Neuronal stem cell (in vitro differentiated cells): ENCODE measurements at regions not wholly inside any gene's neighbourhood (a gene's known extent, or its start where the extent isn't known, plus 50 kb on each side); places are given as distances from the start of the nearest gene placed in this dataset.

Experiments used
- DNase-seq: peaks from one replicate; pipeline ENCODE4 v3.0.0-alpha.2; 2013; ENCODE audit warnings: low spot score
- H2AFZ ChIP-seq: one replicate; pipeline ENCODE4 v1.6.1; 2013; ENCODE audit warnings: mild to moderate bottlenecking, low read length, inconsistent platforms
- H2AK5ac ChIP-seq: 2 replicates; pipeline ENCODE4 v1.6.1; 2013; ENCODE audit warnings: low read depth, mild to moderate bottlenecking, inconsistent platforms, low read length, moderate library complexity, mixed read lengths
- H2BK120ac ChIP-seq: 2 replicates; pipeline ENCODE4 v1.6.1; 2013; ENCODE audit warnings: low read depth, mild to moderate bottlenecking, inconsistent platforms, low read length, moderate library complexity, mixed read lengths
- H2BK12ac ChIP-seq: one replicate; pipeline ENCODE4 v1.6.1; 2013; ENCODE audit warnings: low read length, inconsistent platforms
- H2BK15ac ChIP-seq: 2 replicates; pipeline ENCODE4 v1.6.1; 2013; ENCODE audit warnings: mild to moderate bottlenecking, low read length, inconsistent platforms, mixed read lengths
- H2BK5ac ChIP-seq: one replicate; pipeline ENCODE4 v1.6.1; 2013; ENCODE audit warnings: inconsistent platforms, mild to moderate bottlenecking, low read length, moderate library complexity
- H3K14ac ChIP-seq: one replicate; pipeline ENCODE4 v1.6.1; 2013; ENCODE audit warnings: low read length, inconsistent platforms
- H3K18ac ChIP-seq: 2 replicates; pipeline ENCODE4 v1.6.1; 2013; ENCODE audit warnings: low read length, inconsistent platforms
- H3K23ac ChIP-seq: 2 replicates; pipeline ENCODE4 v1.6.1; 2013; ENCODE audit warnings: low read depth, mild to moderate bottlenecking, mixed read lengths, low read length, inconsistent platforms; ENCODE audit not compliant: poor library complexity
- H3K27ac ChIP-seq: replicated peaks from 3 replicates; pipeline ENCODE4 v1.5.1; 2013; ENCODE audit warnings: low read length, inconsistent platforms
- H3K27me3 ChIP-seq, 3 experiments: 2 replicates each; pipeline ENCODE4 v1.6.1; 2013; ENCODE audit warnings: low read length in 3 of 3, mild to moderate bottlenecking in 2 of 3, inconsistent platforms in 1 of 3, low read depth in 1 of 3, mixed read lengths in 1 of 3, moderate library complexity in 1 of 3; ENCODE audit not compliant: control insufficient read depth in 3 of 3, insufficient read depth in 3 of 3
- H3K36me3 ChIP-seq, 2 donors: replicated peaks in 1 of 2; 2 replicates each; pipeline ENCODE4 v1.6.1; 2013; ENCODE audit warnings: low read length in 2 of 2; ENCODE audit not compliant: control insufficient read depth in 2 of 2, insufficient read depth in 2 of 2
- H3K4ac ChIP-seq: 2 replicates; pipeline ENCODE4 v1.6.1; 2013; ENCODE audit warnings: inconsistent platforms, mild to moderate bottlenecking, low read length, moderate library complexity
- H3K4me1 ChIP-seq, 2 donors: 1 replicate in 1 of 2; 2 replicates in 1 of 2; pipeline ENCODE4 v1.6.1; 2013; ENCODE audit warnings: low read length in 2 of 2, low read depth in 1 of 2; ENCODE audit not compliant: control insufficient read depth in 2 of 2, insufficient read depth in 1 of 2
- H3K4me2 ChIP-seq: one replicate; pipeline ENCODE4 v1.6.1; 2013; ENCODE audit warnings: mild to moderate bottlenecking, low read length, inconsistent platforms; ENCODE audit not compliant: insufficient read depth, poor library complexity, severe bottlenecking
- H3K4me3 ChIP-seq, 2 donors: 2 replicates each; pipeline ENCODE4 v1.5.1; 2013; ENCODE audit warnings: low read length in 2 of 2, mild to moderate bottlenecking in 2 of 2, inconsistent platforms in 1 of 2, moderate library complexity in 1 of 2
- H3K79me1 ChIP-seq: one replicate; pipeline ENCODE4 v1.6.1; 2013; ENCODE audit warnings: low read depth, mild to moderate bottlenecking, inconsistent platforms, low read length, moderate library complexity
- H3K9ac ChIP-seq: one replicate; pipeline ENCODE4 v1.6.1; 2013; ENCODE audit warnings: mild to moderate bottlenecking, low read depth, low read length, inconsistent platforms; ENCODE audit not compliant: poor library complexity
- H3K9me3 ChIP-seq, 2 donors: replicated peaks in 1 of 2; 2 replicates each; pipeline versions ENCODE3 to v1.6.1; 2013; ENCODE audit warnings: low read length in 2 of 2, mild to moderate bottlenecking in 2 of 2, inconsistent platforms in 1 of 2, low read depth in 1 of 2, mixed read lengths in 1 of 2, moderate library complexity in 1 of 2; ENCODE audit not compliant: control insufficient read depth in 2 of 2, insufficient read depth in 1 of 2
- H4K8ac ChIP-seq: one replicate; pipeline ENCODE4 v1.6.1; 2013; ENCODE audit warnings: low read depth, mild to moderate bottlenecking, inconsistent platforms, low read length, moderate library complexity
- H4K91ac ChIP-seq: one replicate; pipeline ENCODE4 v1.6.1; 2013; ENCODE audit warnings: low read length, low read depth, mild to moderate bottlenecking, inconsistent platforms; ENCODE audit not compliant: poor library complexity
- WGBS, 2 donors: extraction: QIAGEN DNeasy Blood & Tissue Kit; methylation state at CpG; one replicate each; pipeline ENCODE4 v1.1.7; 2013; ENCODE audit warnings: missing lambda C conversion rate in 2 of 2, mixed read lengths in 1 of 2; ENCODE audit not compliant: insufficient read length in 2 of 2, insufficient replicate concordance in 1 of 2; ENCODE audit errors: extremely low coverage in 2 of 2; 5-methylcytosine and 5-hydroxymethylcytosine counted together

GRCh38 chr6:163837691-163838431, 423.3 kb downstream of the QKI start:
- no CpG with 5 or more reads among the region's 17 CpGs for WGBS, 2 donors

GRCh38 chr6:163836876-163837690, 422.6 kb downstream of the QKI start:
- no peak overlapping the region for H3K4ac ChIP-seq
- no peak overlapping the region for H3K9ac ChIP-seq
- H3K23ac ChIP-seq = no peak overlapping the region
- no peak overlapping the region for H3K18ac ChIP-seq
- no peaks in the 10 kb centered on the region for H3K36me3 ChIP-seq
- H4K91ac ChIP-seq = no peak overlapping the region
- H3K79me1 ChIP-seq = no peaks in the 10 kb centered on the region
- H3K27ac ChIP-seq = peak overlapping the region; percentile 84
- no peak overlapping the region for H2BK120ac ChIP-seq
- H4K8ac ChIP-seq = no peak overlapping the region
- no peak overlapping the region for H2AK5ac ChIP-seq
- H3K14ac ChIP-seq = no peak overlapping the region
- H2AFZ ChIP-seq = peak overlapping the region; percentile 78
- no peak overlapping the region for H3K4me3 ChIP-seq
- no peaks in the 10 kb centered on the region for H3K27me3 ChIP-seq
- H2BK15ac ChIP-seq = no peak overlapping the region
- peaks cover 10% of the 10 kb centered on the region in 2 donors for H3K9me3 ChIP-seq
- DNase-seq = no peak
- H2BK12ac ChIP-seq = no peak overlapping the region
- H2BK5ac ChIP-seq = no peak overlapping the region
- no CpG with 5 or more reads among the region's 8 CpGs for WGBS, 2 donors
- no peak overlapping the region for H3K4me2 ChIP-seq
- H3K4me1 ChIP-seq = peaks cover 9 to 15% of the 10 kb centered on the region in 2 donors

More at GRCh38 chr6:163837691-163838431, 423.3 kb downstream of the QKI start:
- Histone ChIP-seq H3K4me3 (peak overlapping the region in 1 of 2 donors; percentile 12), H3K14ac (no peak overlapping the region), H3K79me1 (no peaks in the 10 kb centered on the region), H3K9ac (no peak overlapping the region), H3K23ac (no peak overlapping the region), H3K9me3 (peaks cover 11% of the 10 kb centered on the region in 2 donors), H3K18ac (no peak overlapping the region), H2BK5ac (no peak overlapping the region), H2BK15ac (no peak overlapping the region), H2BK12ac (no peak overlapping the region), H3K36me3 (no peaks in the 10 kb centered on the region), H2AK5ac (no peak overlapping the region), H2AFZ (peak overlapping the region; percentile 78), H3K4me1 (peaks cover 9 to 15% of the 10 kb centered on the region in 2 donors), H4K91ac (no peak overlapping the region), H3K27ac (peak overlapping the region; percentile 84), H3K4ac (no peak overlapping the region), H3K4me2 (no peak overlapping the region), H2BK120ac (no peak overlapping the region), H4K8ac (no peak overlapping the region), H3K27me3 (no peaks in the 10 kb centered on the region)
- peak; percentile 55 for DNase-seq

GRCh38 chr6:163835439-163836171, 421.1 kb downstream of the QKI start:
- no peak overlapping the region for H2AFZ ChIP-seq
- H3K4me1 ChIP-seq = peaks cover 9 to 15% of the 10 kb centered on the region in 2 donors
- no peak overlapping the region for H3K14ac ChIP-seq
- H2BK12ac ChIP-seq = no peak overlapping the region
- no peak overlapping the region for H4K8ac ChIP-seq
- H3K9me3 ChIP-seq = peaks cover 2 to 6% of the 10 kb centered on the region in 2 donors
- H3K36me3 ChIP-seq = no peaks in the 10 kb centered on the region
- no peak overlapping the region for H4K91ac ChIP-seq
- no peak overlapping the region for H3K9ac ChIP-seq
- H2BK15ac ChIP-seq = no peak overlapping the region
- WGBS, 2 donors = no CpG with 5 or more reads among the region's 13 CpGs
- no peak overlapping the region for H3K4me3 ChIP-seq
- no peak overlapping the region for H3K18ac ChIP-seq
- H2BK5ac ChIP-seq = no peak overlapping the region
- no peak overlapping the region for H2BK120ac ChIP-seq
- DNase-seq = no peak
- H3K4ac ChIP-seq = no peak overlapping the region
- H3K79me1 ChIP-seq = no peaks in the 10 kb centered on the region
- no peak overlapping the region for H3K23ac ChIP-seq
- H3K27me3 ChIP-seq = no peaks in the 10 kb centered on the region
- H2AK5ac ChIP-seq = no peak overlapping the region
- no peak overlapping the region for H3K4me2 ChIP-seq
- H3K27ac ChIP-seq = no peak overlapping the region
